Psoas muscle (tissue), 7 donors: ENCODE measurements at regions not wholly inside any gene's neighbourhood (a gene's known extent, or its start where the extent isn't known, plus 50 kb on each side); places are given as distances from the start of the nearest gene placed in this dataset.

Experiments used
- ATAC-seq, 4 donors: fragments of 200-7000 bp; cut with Tn5 transposase; one replicate each; pipeline ENCODE4 v1.9.1; 2020; ENCODE audit warnings: moderate library complexity in 3 of 4, mild to moderate bottlenecking in 2 of 4
- DNase-seq, 2 donors: peaks; one replicate each; pipeline ENCODE4 v3.0.0-alpha.2; 2020
- H3K27ac ChIP-seq: fragments of 200-600 bp; one replicate; pipeline ENCODE4 v1.8.0; 2022
- H3K27me3 ChIP-seq, 3 donors: fragments of 200-600 bp in 1 of 3; one replicate each; pipeline versions ENCODE4 v1.6.1 to v1.8.0; 2013 to 2022; ENCODE audit warnings: low read length in 2 of 3, mild to moderate bottlenecking in 2 of 3, moderate library complexity in 1 of 3; ENCODE audit not compliant: insufficient read depth in 3 of 3
- H3K36me3 ChIP-seq, 2 donors: fragments of 200-600 bp in 1 of 2; one replicate each; pipeline versions ENCODE4 v1.6.1 to v1.8.0; 2013 to 2022; ENCODE audit warnings: low read depth in 1 of 2, mild to moderate bottlenecking in 1 of 2, moderate library complexity in 1 of 2; ENCODE audit not compliant: insufficient read depth in 1 of 2
- H3K4me1 ChIP-seq: fragments of 200-600 bp; one replicate; pipeline ENCODE4 v1.8.0; 2022
- H3K4me3 ChIP-seq: fragments of 200-600 bp; one replicate; pipeline ENCODE4 v1.8.0; 2022; ENCODE audit warnings: mild to moderate bottlenecking
- H3K9me3 ChIP-seq: fragments of 200-600 bp; one replicate; pipeline ENCODE4 v1.8.0; 2022
- CTCF ChIP-seq: fragments of 200-600 bp; IDR thresholded peaks from one replicate; pipeline ENCODE4 v1.8.0; 2022; ENCODE audit warnings: antibody characterized with exemption
- WGBS, 3 donors: extraction: QIAGEN DNeasy Blood & Tissue Kit; methylation state at CpG; one replicate each; pipeline versions ENCODE4 v1.1.6 to v1.1.7; 2013; 5-methylcytosine and 5-hydroxymethylcytosine counted together
- intact Hi-C, 2 donors: fragments of 100-400 bp; cut with DNase I; formaldehyde crosslinking; loops; one replicate each; pipeline versions ENCODE4 v1.11.0 to v1.14.2; 2022
- donor health status: healthy with polysubstance abuse.
- donor health status: DM: no; HTN: no; CAD: no; lungs with moderate emphysema.
- donor health status: Bipolar disorder and iron deficiency.
- donor health status: healthy.
- donor health status: DM: yes; HTN: yes; CAD: no.
- donor health status: DM: no; HTN: no; CAD: no.
- donor health status: DM: yes; HTN: yes; CAD: no.

GRCh38 chr1:222020553-222020952 lies 278.7 kb upstream of the DUSP10 start:
- Histone ChIP-seq H3K27ac (no peak overlapping the region), H3K27me3 (no peaks in the 10 kb centered on the region), H3K4me1 (peaks cover 5% of the 10 kb centered on the region), H3K9me3 (no peaks in the 10 kb centered on the region), H3K4me3 (no peak overlapping the region), H3K36me3 (no peaks in the 10 kb centered on the region)
- TF ChIP-seq CTCF: no peak
- ATAC-seq: no peak
- intact Hi-C loops: no loop called here
- DNase-seq: no peak

GRCh38 chr1:222019029-222019428 lies 277.1 kb upstream of the DUSP10 start:
- no peak for DNase-seq
- intact Hi-C loops: loop anchor here in 1 of 2 donors (5.0 to 10.0 kb wide), 4 partner anchors 257 to 544 kb away; partner anchors contain the start of gene DUSP10
- no peaks in the 10 kb centered on the region for H3K27me3 ChIP-seq
- no peak overlapping the region for H3K27ac ChIP-seq
- no peak overlapping the region for H3K4me3 ChIP-seq
- ATAC-seq: no peak
- H3K9me3 ChIP-seq: no peaks in the 10 kb centered on the region
- WGBS, 3 donors: 38 to 46% (median 40%) methylated on average over 3 of the region's 3 CpGs
- peaks cover 5% of the 10 kb centered on the region for H3K4me1 ChIP-seq
- TF ChIP-seq CTCF: no peak
- H3K36me3 ChIP-seq: no peaks in the 10 kb centered on the region

GRCh38 chr1:222018041-222018440 lies 276.2 kb upstream of the DUSP10 start:
- intact Hi-C loops: loop anchor here in 1 of 2 donors (5.0 to 10.0 kb wide), 4 partner anchors 256 to 543 kb away; partner anchors contain the start of gene DUSP10
- 81 to 95% (median 88%) methylated on average over 3 of the region's 3 CpGs for WGBS, 3 donors

GRCh38 chr1:222015686-222016085 lies 273.8 kb upstream of the DUSP10 start:
- H3K9me3 ChIP-seq: no peaks in the 10 kb centered on the region
- no peak for ATAC-seq
- peaks cover 5% of the 10 kb centered on the region for H3K4me1 ChIP-seq
- H3K36me3 ChIP-seq: no peaks in the 10 kb centered on the region
- no peaks in the 10 kb centered on the region for H3K27me3 ChIP-seq
- intact Hi-C loops: loop anchor here in 1 of 2 donors (5.0 to 10.0 kb wide), 4 partner anchors 253 to 541 kb away; partner anchors contain the start of gene DUSP10
- no peak for TF ChIP-seq CTCF
- no peak for DNase-seq
- no peak overlapping the region for H3K27ac ChIP-seq
- H3K4me3 ChIP-seq: no peak overlapping the region
- whole genome bisulfite sequencing, 3 donors: 89 to 91% (median 91%) methylated on average over 3 of the region's 3 CpGs

More at GRCh38 chr1:222018041-222018440, 276.2 kb upstream of the DUSP10 start:
- ATAC-seq (no peak), DNase-seq (no peak)
- Histone ChIP-seq H3K4me1 (peaks cover 5% of the 10 kb centered on the region), H3K36me3 (no peaks in the 10 kb centered on the region), H3K9me3 (no peaks in the 10 kb centered on the region), H3K4me3 (no peak overlapping the region), H3K27ac (no peak overlapping the region), H3K27me3 (no peaks in the 10 kb centered on the region)
- no peak for TF ChIP-seq CTCF

GRCh38 chr1:222014001-222014400 lies 272.1 kb upstream of the DUSP10 start:
- ATAC-seq: no peak
- Histone ChIP-seq H3K4me3 (no peak overlapping the region), H3K27ac (no peak overlapping the region), H3K27me3 (no peaks in the 10 kb centered on the region), H3K4me1 (peaks cover 5% of the 10 kb centered on the region), H3K9me3 (no peaks in the 10 kb centered on the region), H3K36me3 (no peaks in the 10 kb centered on the region)
- 90 to 95% (median 91%) methylated on average over 4 of the region's 4 CpGs for WGBS, 3 donors
- intact Hi-C loops: loop anchor here in 1 of 2 donors (10.0 kb wide), 3 partner anchors 269 to 539 kb away; partner anchors contain the start of gene DUSP10
- TF ChIP-seq CTCF: no peak
- DNase-seq: no peak
